ENCODE measurements at regions not wholly inside any gene's neighbourhood (a gene's known extent, or its start where the extent isn't known, plus 50 kb on each side); places are given as distances from the start of the nearest gene placed in this dataset.
A peak's percentile ranks its signal among the peaks of the same experiment; 100 is the strongest.

- H4K20me1 ChIP-seq (ENCODE audit: insufficient read depth, low read length): peaks cover 9% of the 10 kb centered on the region; the same call in 1 of the 2 replicates
- H3K9me3 ChIP-seq (ENCODE audit: control insufficient read depth, insufficient read depth, low read length): no peaks in the 10 kb centered on the region
- H2AK5ac ChIP-seq (ENCODE audit: low read depth, low read length): no peak overlapping the region
- H3K56ac ChIP-seq (ENCODE audit: extremely low read depth, insufficient read depth, low read length): no peak overlapping the region
- peaks cover 0 to 6% of the 10 kb centered on the region in 2 experiments; a peak in 1 of 4 replicates for H3K79me1 ChIP-seq (ENCODE audit: low read depth in 1 of 2, low read length in 2 of 2)
- no peak overlapping the region for H3K9ac ChIP-seq (ENCODE audit: low read depth, low read length)
- no peak overlapping the region for H2AK9ac ChIP-seq (replicated peaks; ENCODE audit: low read depth, low read length, poor library complexity)
- no peaks in the 10 kb centered on the region for H3K36me3 ChIP-seq (ENCODE audit: control insufficient read depth, insufficient read depth, low read length)
- H3K9me1 ChIP-seq (ENCODE audit: insufficient read depth, low read length): peaks cover 10% of the 10 kb centered on the region; the same call in 1 of the 2 replicates
- no peak overlapping the region for H3K27ac ChIP-seq (ENCODE audit: insufficient read depth, low read length)
- H2BK120ac ChIP-seq (ENCODE audit: low read depth, low read length): no peak overlapping the region
- BruUV-seq (replicated peaks): no TSS peak
- H3K4me3 ChIP-seq (ENCODE audit: insufficient read depth, low read depth, low read length): no peak overlapping the region
- intact Hi-C loops (cut with micrococcal nuclease) (loop anchor here (5.0 kb wide), 3 partner anchors 38 to 368 kb away; no protein-coding TSS in a partner anchor), in situ Hi-C loops (cut with MboI; ENCODE audit: low sequenced_read_pairs) (no loop called here), dilution Hi-C loops (cut with HindIII; ENCODE audit: low sequenced_read_pairs, unreplicated experiment) (no loop called here)
- no CpG with 5 or more reads among the region's 2 CpGs for WGBS, 2 experiments (ENCODE audit: extremely low coverage in 2 of 2, insufficient read length in 1 of 2)
- H3K23ac ChIP-seq (ENCODE audit: low read depth, low read length): no peak overlapping the region
- ATAC-seq (ENCODE audit: low read depth): no peak
- no peak overlapping the region for H3K18ac ChIP-seq (ENCODE audit: low read depth, low read length)
- POLR2A ChIA-PET (ENCODE audit: unreplicated experiment): no interaction called here
- H4K8ac ChIP-seq (ENCODE audit: low read depth in 2 of 2, low read length in 2 of 2): no peak overlapping the region
- H4K5ac ChIP-seq (ENCODE audit: low read depth, low read length): no peak overlapping the region
- H3K4me2 ChIP-seq (ENCODE audit: low read depth, low read length): no peak overlapping the region
- H2AFZ ChIP-seq (replicated peaks; ENCODE audit: low read length, poor library complexity): no peak overlapping the region
- TF ChIP-seq FOS (IDR thresholded peaks at IDR 0.05; ENCODE audit: low read depth, low read length) (no peak), NFE2L2 (IDR thresholded peaks at IDR 0.05; ENCODE audit: low read depth, low read length) (no peak), CTCF (conservative IDR thresholded peaks at IDR 0.05; ENCODE audit: low read depth, low read length) (no peak), RFX5 (IDR thresholded peaks at IDR 0.05; ENCODE audit: low read depth, low read length) (no peak)
- H2BK5ac ChIP-seq (ENCODE audit: low read depth, low read length, poor library complexity, severe bottlenecking): no peak overlapping the region
- H3K4me1 ChIP-seq (ENCODE audit: control insufficient read depth, insufficient read depth, low read length): peaks cover 14% of the 10 kb centered on the region
- CTCF ChIA-PET: no interaction called here
- H3K4ac ChIP-seq (ENCODE audit: low read depth, low read length): no peak overlapping the region
- no peaks in the 10 kb centered on the region for H3K27me3 ChIP-seq (ENCODE audit: control insufficient read depth, insufficient read depth, low read length)
- H2BK15ac ChIP-seq (ENCODE audit: low read depth, low read length): peak overlapping the region; percentile 27; the same call in 1 of the 3 replicates
- no peak overlapping the region for H4K91ac ChIP-seq (ENCODE audit: insufficient read depth, low read depth, low read length)
- no peak overlapping the region for H2BK20ac ChIP-seq (ENCODE audit: low read depth, low read length)
- no peak overlapping the region for H3K14ac ChIP-seq (replicated peaks; ENCODE audit: low read depth, low read length)
- no peak for DNase-seq
These were observed 119.6 kb downstream of the QPCT start for GRCh38 chr2:37464067-37464466.

Data from IMR-90 (cell line).